DND-41 (cell line): ENCODE measurements at regions not wholly inside any gene's neighbourhood (a gene's known extent, or its start where the extent isn't known, plus 50 kb on each side); places are given as distances from the start of the nearest gene placed in this dataset.

Source experiments
- ATAC-seq: fragments of 200-7000 bp; cut with Tn5 transposase; 3 replicates; pipeline ENCODE4 v1.9.1; 2021; ENCODE audit warnings: low read depth; ENCODE audit not compliant: insufficient read depth
- DNase-seq: peaks from one replicate; pipeline ENCODE4 v3.0.0-alpha.2; 2020
- H2AFZ ChIP-seq: 2 replicates; pipeline ENCODE4 v1.6.0; 2012; ENCODE audit warnings: low read depth, low read length
- H3K27ac ChIP-seq: 2 replicates; pipeline ENCODE4 v1.5.1; 2012; ENCODE audit warnings: low read length, inconsistent platforms
- H3K27me3 ChIP-seq: fragments of 200-600 bp; sonication (generic); 2 replicates; pipeline ENCODE4 v1.6.0; 2012; ENCODE audit warnings: low read length, mild to moderate bottlenecking, inconsistent platforms; ENCODE audit not compliant: insufficient read depth, poor library complexity
- H3K36me3 ChIP-seq: 2 replicates; pipeline ENCODE4 v1.5.1; 2012; ENCODE audit warnings: low read length, inconsistent platforms; ENCODE audit not compliant: insufficient read depth
- H3K4me1 ChIP-seq: 2 replicates; pipeline ENCODE4 v1.5.1; 2012; ENCODE audit warnings: mild to moderate bottlenecking, low read length; ENCODE audit not compliant: insufficient read depth
- H3K4me2 ChIP-seq: 2 replicates; pipeline ENCODE4 v1.6.0; 2012; ENCODE audit warnings: mild to moderate bottlenecking, moderate library complexity, low read length, inconsistent platforms; ENCODE audit not compliant: insufficient read depth
- H3K4me3 ChIP-seq, 2 experiments: fragments of 200-600 bp in 1 of 2; shearing (Covaris generic) in 1 of 2; 2 replicates each; pipeline ENCODE4 v1.5.1; 2012 to 2016; ENCODE audit warnings: inconsistent platforms in 2 of 2, low read length in 2 of 2, mild to moderate bottlenecking in 2 of 2, low read depth in 1 of 2, moderate library complexity in 1 of 2
- H3K79me2 ChIP-seq: 2 replicates; pipeline ENCODE4 v1.6.0; 2012; ENCODE audit warnings: low read length, inconsistent platforms; ENCODE audit not compliant: insufficient read depth
- H3K9ac ChIP-seq: 2 replicates; pipeline ENCODE4 v1.6.0; 2012; ENCODE audit warnings: low read depth, mild to moderate bottlenecking, inconsistent platforms, low read length, moderate library complexity
- H3K9me3 ChIP-seq: 2 replicates; pipeline ENCODE4 v1.5.1; 2012; ENCODE audit warnings: low read length, moderate library complexity, mild to moderate bottlenecking, inconsistent platforms; ENCODE audit not compliant: insufficient read depth, severe bottlenecking
- H4K20me1 ChIP-seq: 2 replicates; pipeline ENCODE4 v1.6.0; 2012; ENCODE audit warnings: low read length; ENCODE audit not compliant: insufficient read depth
- EZH2 ChIP-seq: IDR thresholded peaks from 3 replicates; pipeline ENCODE4 v1.6.1; 2012; ENCODE audit warnings: borderline replicate concordance, low read depth, mild to moderate bottlenecking, moderate library complexity, low read length, inconsistent platforms; ENCODE audit not compliant: severe bottlenecking
- TF ChIP-seq, protein P1 (sequence below): IDR thresholded peaks from 2 replicates; pipeline ENCODE4 v1.5.1; 2012; ENCODE audit warnings: borderline replicate concordance, low read length, moderate library complexity, mild to moderate bottlenecking; ENCODE audit not compliant: poor library complexity, severe bottlenecking; ENCODE audit errors: extremely low read depth

DNA sequence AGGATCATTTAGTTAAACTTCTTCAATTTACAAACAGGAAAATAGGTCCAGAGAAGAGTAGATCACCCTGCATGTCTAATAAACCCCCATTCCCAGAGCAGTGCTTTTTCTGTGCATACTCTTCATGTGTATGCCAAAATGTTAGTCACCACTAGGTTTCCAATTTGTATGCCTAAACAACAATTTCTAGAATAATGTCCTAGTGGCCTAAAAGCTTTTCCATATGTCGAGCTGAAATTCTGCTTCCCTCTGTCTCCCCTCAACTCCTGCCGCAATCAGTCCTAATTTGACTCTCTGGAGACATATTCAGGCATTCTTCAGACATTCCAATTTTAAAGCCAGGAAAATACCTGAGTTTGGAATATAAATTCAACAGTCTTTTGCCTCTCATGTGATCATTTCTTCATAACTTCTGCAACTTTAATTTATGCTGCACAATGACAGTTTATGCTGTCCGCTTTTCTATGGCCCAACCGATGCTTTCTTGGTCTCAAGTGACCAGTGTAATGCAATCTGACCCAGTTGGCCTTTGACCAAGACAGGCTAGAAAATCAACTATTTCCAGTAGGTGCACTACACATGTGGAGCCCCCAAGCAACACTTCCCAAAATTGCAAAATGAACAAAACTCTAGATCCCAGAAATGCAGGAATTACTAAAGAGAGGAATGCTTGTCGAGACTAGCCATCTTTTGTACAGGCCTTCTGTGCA lies 122.9 kb upstream of the FMR1 start:
- Histone ChIP-seq H2AFZ (no peak overlapping the region), H3K27ac (no peak overlapping the region), H3K79me2 (no peaks in the 10 kb centered on the region), H3K36me3 (no peaks in the 10 kb centered on the region), H3K4me3 (no peak overlapping the region), H3K27me3 (no peaks in the 10 kb centered on the region), H3K9me3 (no peaks in the 10 kb centered on the region), H3K4me2 (no peak overlapping the region), H3K9ac (no peak overlapping the region), H4K20me1 (no peaks in the 10 kb centered on the region), H3K4me1 (no peaks in the 10 kb centered on the region)
- ATAC-seq: no peak
- TF ChIP-seq, protein P1, sequence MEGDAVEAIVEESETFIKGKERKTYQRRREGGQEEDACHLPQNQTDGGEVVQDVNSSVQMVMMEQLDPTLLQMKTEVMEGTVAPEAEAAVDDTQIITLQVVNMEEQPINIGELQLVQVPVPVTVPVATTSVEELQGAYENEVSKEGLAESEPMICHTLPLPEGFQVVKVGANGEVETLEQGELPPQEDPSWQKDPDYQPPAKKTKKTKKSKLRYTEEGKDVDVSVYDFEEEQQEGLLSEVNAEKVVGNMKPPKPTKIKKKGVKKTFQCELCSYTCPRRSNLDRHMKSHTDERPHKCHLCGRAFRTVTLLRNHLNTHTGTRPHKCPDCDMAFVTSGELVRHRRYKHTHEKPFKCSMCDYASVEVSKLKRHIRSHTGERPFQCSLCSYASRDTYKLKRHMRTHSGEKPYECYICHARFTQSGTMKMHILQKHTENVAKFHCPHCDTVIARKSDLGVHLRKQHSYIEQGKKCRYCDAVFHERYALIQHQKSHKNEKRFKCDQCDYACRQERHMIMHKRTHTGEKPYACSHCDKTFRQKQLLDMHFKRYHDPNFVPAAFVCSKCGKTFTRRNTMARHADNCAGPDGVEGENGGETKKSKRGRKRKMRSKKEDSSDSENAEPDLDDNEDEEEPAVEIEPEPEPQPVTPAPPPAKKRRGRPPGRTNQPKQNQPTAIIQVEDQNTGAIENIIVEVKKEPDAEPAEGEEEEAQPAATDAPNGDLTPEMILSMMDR: no peak
- no peak for TF ChIP-seq EZH2
- no peak for DNase-seq

DNA sequence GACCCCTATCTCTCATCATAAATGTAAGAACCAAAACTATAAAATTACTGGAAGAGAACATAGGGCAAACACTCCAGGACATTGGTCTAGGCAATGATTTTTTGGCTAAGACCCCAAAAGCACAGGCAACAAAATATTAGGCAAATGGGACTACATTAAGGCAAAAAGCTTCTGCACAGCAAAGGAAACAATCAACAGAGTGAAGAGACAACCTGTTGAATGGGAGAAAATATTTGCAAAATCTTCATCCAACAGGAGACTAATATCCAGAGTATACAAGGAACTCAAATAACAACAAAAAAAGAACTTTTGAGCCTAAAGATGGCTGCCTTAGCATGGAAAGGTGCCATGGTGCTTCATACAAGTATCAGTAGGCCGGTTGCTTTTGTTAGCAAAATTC lies 111.1 kb upstream of the FMR1 start:
- no peak for TF ChIP-seq EZH2
- TF ChIP-seq, protein P1: no peak
- H3K27ac ChIP-seq: no peak overlapping the region
- DNase-seq (no peak), ATAC-seq (no peak)
- no peak overlapping the region for H3K4me3 ChIP-seq
- H3K79me2 ChIP-seq: no peaks in the 10 kb centered on the region
- no peaks in the 10 kb centered on the region for H3K36me3 ChIP-seq
- H3K9ac ChIP-seq: no peak overlapping the region
- H3K27me3 ChIP-seq: no peaks in the 10 kb centered on the region
- no peak overlapping the region for H2AFZ ChIP-seq
- H3K4me2 ChIP-seq: no peak overlapping the region
- peaks cover 22% of the 10 kb centered on the region for H3K4me1 ChIP-seq
- no peaks in the 10 kb centered on the region for H4K20me1 ChIP-seq
- no peaks in the 10 kb centered on the region for H3K9me3 ChIP-seq

DNA sequence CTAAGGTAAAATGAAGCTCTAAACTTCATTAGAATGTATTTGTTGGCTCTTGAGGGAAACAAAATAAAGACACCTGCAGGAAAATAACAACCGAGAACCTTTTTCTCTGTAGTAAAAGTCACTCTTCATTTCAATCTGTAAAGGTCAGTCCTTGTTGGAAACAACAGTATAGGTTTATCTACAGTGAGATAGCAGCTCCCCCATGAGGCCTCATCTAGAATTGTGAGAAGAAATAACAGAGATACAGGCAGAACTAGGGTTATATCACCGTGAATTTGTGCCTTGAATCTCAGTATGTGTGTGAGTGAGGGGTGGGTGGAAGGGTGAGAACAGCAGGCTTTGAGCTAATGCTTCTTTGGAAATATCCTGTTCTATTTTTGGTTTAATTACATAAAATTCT lies 107.8 kb upstream of the FMR1 start:
- H4K20me1 ChIP-seq: no peaks in the 10 kb centered on the region
- ATAC-seq (peak; percentile 99), DNase-seq (peak; percentile 43)
- no peaks in the 10 kb centered on the region for H3K36me3 ChIP-seq
- peak overlapping the region; percentile 60; the same call in 1 of the 2 replicates for H3K27ac ChIP-seq
- H3K9ac ChIP-seq: no peak overlapping the region
- H3K79me2 ChIP-seq: no peaks in the 10 kb centered on the region
- H3K9me3 ChIP-seq: no peaks in the 10 kb centered on the region
- H3K4me3 ChIP-seq: no peak overlapping the region
- TF ChIP-seq, protein P1: peak; percentile 80
- TF ChIP-seq EZH2: no peak
- no peak overlapping the region for H3K4me2 ChIP-seq
- peak overlapping the region; percentile 44; the same call in 1 of the 2 replicates for H2AFZ ChIP-seq
- peaks cover 22% of the 10 kb centered on the region for H3K4me1 ChIP-seq
- H3K27me3 ChIP-seq: no peaks in the 10 kb centered on the region
